NT2/D1 (cell line): ENCODE measurements at regions not wholly inside any gene's neighbourhood (a gene's known extent, or its start where the extent isn't known, plus 50 kb on each side); places are given as distances from the start of the nearest gene placed in this dataset.

Source experiments
- YY1 ChIP-seq: IDR thresholded peaks from 2 replicates; pipeline ENCODE4 v1.6.1; 2011; ENCODE audit not compliant: insufficient read length, insufficient read depth
- ZNF274 ChIP-seq: IDR thresholded peaks from 2 replicates; pipeline ENCODE4 v1.6.1; 2011; ENCODE audit warnings: mild to moderate bottlenecking, low read depth, low read length

- TF ChIP-seq YY1 (no peak), ZNF274 (no peak)
Observed at GRCh38 chr21:32173121-32173724, 105.6 kb downstream of the MIS18A start.
